Right atrium auricular region (tissue), 2 donors: ENCODE measurements at regions not wholly inside any gene's neighbourhood (a gene's known extent, or its start where the extent isn't known, plus 50 kb on each side); places are given as distances from the start of the nearest gene placed in this dataset.

Source experiments
- DNase-seq: peaks from one replicate; pipeline ENCODE4 v3.0.0-alpha.2; 2019; ENCODE audit warnings: low spot score
- H3K27ac ChIP-seq, 2 donors: fragments of 200-600 bp; sonication (generic); 1 replicate in 1 of 2; 2 replicates in 1 of 2; pipeline ENCODE4 v1.5.1; 2016 to 2019
- H3K27me3 ChIP-seq, 2 donors: fragments of 200-600 bp; sonication (generic); one replicate each; pipeline versions ENCODE4 v1.5.1 to v1.6.0; 2017 to 2019
- H3K36me3 ChIP-seq: fragments of 200-600 bp; sonication (generic); one replicate; pipeline ENCODE4 v1.5.1; 2016
- H3K4me1 ChIP-seq, 2 donors: fragments of 200-600 bp; sonication (generic); one replicate each; pipeline versions ENCODE4 v1.5.1 to v1.6.0; 2017 to 2019
- H3K4me3 ChIP-seq, 2 donors: fragments of 200-600 bp; sonication (generic); 1 replicate in 1 of 2; 2 replicates in 1 of 2; pipeline ENCODE4 v1.5.1; 2017 to 2019; ENCODE audit warnings: mild to moderate bottlenecking in 1 of 2, moderate library complexity in 1 of 2
- H3K9me3 ChIP-seq, 2 donors: fragments of 200-600 bp; sonication (generic); one replicate each; pipeline ENCODE4 v1.5.1; 2019
- CTCF ChIP-seq, 2 donors: fragments of 200-600 bp; sonication (generic); IDR thresholded peaks; one replicate each; pipeline ENCODE4 v1.5.1; 2019; ENCODE audit warnings: antibody characterized with exemption in 2 of 2

GRCh38 chr21:38625000-38625399 is 126.7 kb upstream of the ERG start:
- H3K36me3 ChIP-seq: no peaks in the 10 kb centered on the region
- no peak for TF ChIP-seq CTCF (IDR thresholded peaks at IDR 0.05)

GRCh38 chr21:38626306-38626705 is 128.0 kb upstream of the ERG start:
- H3K9me3 ChIP-seq: peaks cover 0 to 10% of the 10 kb centered on the region in 2 donors
- H3K36me3 ChIP-seq: no peaks in the 10 kb centered on the region
- H3K4me3 ChIP-seq: no peak overlapping the region
- H3K27me3 ChIP-seq: no peaks in the 10 kb centered on the region
- no peak for DNase-seq
- no peak for TF ChIP-seq CTCF (IDR thresholded peaks at IDR 0.05)
- H3K27ac ChIP-seq: no peak overlapping the region
- no peaks in the 10 kb centered on the region for H3K4me1 ChIP-seq

More at GRCh38 chr21:38625000-38625399, 126.7 kb upstream of the ERG start:
- Histone ChIP-seq H3K27me3 (no peaks in the 10 kb centered on the region), H3K4me1 (no peaks in the 10 kb centered on the region), H3K27ac (no peak overlapping the region), H3K4me3 (no peak overlapping the region), H3K9me3 (peaks cover 0 to 10% of the 10 kb centered on the region in 2 donors)
- DNase-seq: no peak

GRCh38 chr21:38628349-38628748 is 130.1 kb upstream of the ERG start:
- Histone ChIP-seq H3K27me3 (no peaks in the 10 kb centered on the region), H3K4me1 (no peaks in the 10 kb centered on the region), H3K4me3 (no peak overlapping the region), H3K27ac (no peak overlapping the region), H3K9me3 (peaks cover 0 to 10% of the 10 kb centered on the region in 2 donors), H3K36me3 (no peaks in the 10 kb centered on the region)
- no peak for DNase-seq
- TF ChIP-seq CTCF (IDR thresholded peaks at IDR 0.05): no peak

GRCh38 chr21:38631206-38631605 is 132.9 kb upstream of the ERG start:
- Histone ChIP-seq H3K36me3 (no peaks in the 10 kb centered on the region), H3K9me3 (peaks cover 0 to 10% of the 10 kb centered on the region in 2 donors), H3K4me1 (no peaks in the 10 kb centered on the region), H3K27me3 (no peaks in the 10 kb centered on the region), H3K27ac (no peak overlapping the region), H3K4me3 (no peak overlapping the region)
- no peak for TF ChIP-seq CTCF (IDR thresholded peaks at IDR 0.05)
- no peak for DNase-seq

- no peaks in the 10 kb centered on the region for H3K4me1 ChIP-seq
- no peak for TF ChIP-seq CTCF (IDR thresholded peaks at IDR 0.05)
- peaks cover 0 to 10% of the 10 kb centered on the region in 2 donors for H3K9me3 ChIP-seq
- no peaks in the 10 kb centered on the region for H3K27me3 ChIP-seq
- H3K36me3 ChIP-seq: no peaks in the 10 kb centered on the region
- H3K4me3 ChIP-seq: no peak overlapping the region
- DNase-seq: no peak
- no peak overlapping the region for H3K27ac ChIP-seq
Observed at GRCh38 chr21:38631676-38632075, 133.4 kb upstream of the ERG start.

GRCh38 chr21:38637161-38637560 is 138.9 kb upstream of the ERG start:
- Histone ChIP-seq H3K27me3 (no peaks in the 10 kb centered on the region), H3K9me3 (no peaks in the 10 kb centered on the region), H3K27ac (no peak overlapping the region), H3K4me3 (no peak overlapping the region), H3K4me1 (no peaks in the 10 kb centered on the region), H3K36me3 (no peaks in the 10 kb centered on the region)
- DNase-seq: no peak
- no peak for TF ChIP-seq CTCF (IDR thresholded peaks at IDR 0.05)
